ENCODE measurements at regions not wholly inside any gene's neighbourhood (a gene's known extent, or its start where the extent isn't known, plus 50 kb on each side); places are given as distances from the start of the nearest gene placed in this dataset.

DNA sequence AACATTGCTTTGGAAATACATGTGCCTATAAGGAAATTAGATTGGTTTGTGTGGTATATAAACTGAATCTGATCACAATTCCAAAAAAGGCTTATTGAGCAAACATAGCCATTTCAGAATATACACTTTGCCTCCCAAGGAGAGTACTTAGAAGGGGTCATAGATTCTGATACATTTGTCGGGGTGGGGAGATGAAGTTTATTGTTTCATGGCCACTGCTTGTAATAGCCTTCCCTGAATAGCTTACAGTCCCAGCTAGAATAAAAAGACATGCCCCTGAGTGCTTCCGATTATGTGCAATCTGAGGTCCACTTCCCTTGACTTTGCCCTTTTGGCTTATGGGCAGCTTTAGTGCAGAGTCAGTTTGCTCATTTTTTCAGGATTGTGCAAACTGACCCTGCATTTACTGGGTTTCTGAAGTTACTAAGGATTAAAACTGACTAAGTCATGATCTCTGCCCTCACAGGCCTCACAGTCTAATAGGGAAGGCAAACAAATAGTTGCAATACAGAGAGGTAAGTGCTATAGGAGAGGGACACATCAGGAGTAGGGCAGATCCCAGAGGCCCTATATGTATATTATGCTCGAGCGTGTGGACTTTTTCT, 184.2 kb downstream of the BLID start:
- TF ChIP-seq, protein P1, sequence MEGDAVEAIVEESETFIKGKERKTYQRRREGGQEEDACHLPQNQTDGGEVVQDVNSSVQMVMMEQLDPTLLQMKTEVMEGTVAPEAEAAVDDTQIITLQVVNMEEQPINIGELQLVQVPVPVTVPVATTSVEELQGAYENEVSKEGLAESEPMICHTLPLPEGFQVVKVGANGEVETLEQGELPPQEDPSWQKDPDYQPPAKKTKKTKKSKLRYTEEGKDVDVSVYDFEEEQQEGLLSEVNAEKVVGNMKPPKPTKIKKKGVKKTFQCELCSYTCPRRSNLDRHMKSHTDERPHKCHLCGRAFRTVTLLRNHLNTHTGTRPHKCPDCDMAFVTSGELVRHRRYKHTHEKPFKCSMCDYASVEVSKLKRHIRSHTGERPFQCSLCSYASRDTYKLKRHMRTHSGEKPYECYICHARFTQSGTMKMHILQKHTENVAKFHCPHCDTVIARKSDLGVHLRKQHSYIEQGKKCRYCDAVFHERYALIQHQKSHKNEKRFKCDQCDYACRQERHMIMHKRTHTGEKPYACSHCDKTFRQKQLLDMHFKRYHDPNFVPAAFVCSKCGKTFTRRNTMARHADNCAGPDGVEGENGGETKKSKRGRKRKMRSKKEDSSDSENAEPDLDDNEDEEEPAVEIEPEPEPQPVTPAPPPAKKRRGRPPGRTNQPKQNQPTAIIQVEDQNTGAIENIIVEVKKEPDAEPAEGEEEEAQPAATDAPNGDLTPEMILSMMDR (IDR thresholded peaks at IDR 0.05 in 4 of 5, conservative IDR thresholded peaks at IDR 0.05 in 1 of 5) = no peak
- TF ChIP-seq POLR2A (IDR thresholded peaks at IDR 0.05) = no peak
